C4-2B (cell line): ENCODE measurements at regions not wholly inside any gene's neighbourhood (a gene's known extent, or its start where the extent isn't known, plus 50 kb on each side); places are given as distances from the start of the nearest gene placed in this dataset.

Source experiments
- ZFX ChIP-seq: fragments of 450-650 bp; IDR thresholded peaks from 2 replicates; pipeline ENCODE4 v1.6.1; 2017
- TF ChIP-seq, protein P1 (sequence below): fragments of 450-650 bp; conservative IDR thresholded peaks from 2 replicates; pipeline ENCODE4 v1.5.1; 2017; ENCODE audit warnings: mild to moderate bottlenecking

DNA sequence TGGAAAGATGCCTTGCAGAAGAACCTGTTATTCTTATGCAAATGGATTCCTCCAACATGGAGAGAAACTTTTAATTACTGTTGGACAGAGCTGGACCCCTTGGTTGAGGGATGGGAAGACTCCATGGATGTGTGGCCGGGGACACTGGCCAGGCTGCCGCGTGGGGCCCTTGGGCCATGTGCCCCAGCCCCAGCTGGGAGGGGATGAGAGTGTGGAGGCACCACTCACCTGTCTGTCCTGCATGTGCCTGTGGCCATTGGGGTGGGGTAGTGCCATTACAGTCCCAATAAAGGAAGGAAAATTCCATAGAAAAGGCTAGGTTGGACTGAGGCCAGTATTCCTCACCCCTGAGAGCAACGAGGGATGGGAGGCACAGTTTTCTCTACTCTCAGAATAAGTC, 564.5 kb upstream of the PTBP2 start:
- TF ChIP-seq, protein P1, sequence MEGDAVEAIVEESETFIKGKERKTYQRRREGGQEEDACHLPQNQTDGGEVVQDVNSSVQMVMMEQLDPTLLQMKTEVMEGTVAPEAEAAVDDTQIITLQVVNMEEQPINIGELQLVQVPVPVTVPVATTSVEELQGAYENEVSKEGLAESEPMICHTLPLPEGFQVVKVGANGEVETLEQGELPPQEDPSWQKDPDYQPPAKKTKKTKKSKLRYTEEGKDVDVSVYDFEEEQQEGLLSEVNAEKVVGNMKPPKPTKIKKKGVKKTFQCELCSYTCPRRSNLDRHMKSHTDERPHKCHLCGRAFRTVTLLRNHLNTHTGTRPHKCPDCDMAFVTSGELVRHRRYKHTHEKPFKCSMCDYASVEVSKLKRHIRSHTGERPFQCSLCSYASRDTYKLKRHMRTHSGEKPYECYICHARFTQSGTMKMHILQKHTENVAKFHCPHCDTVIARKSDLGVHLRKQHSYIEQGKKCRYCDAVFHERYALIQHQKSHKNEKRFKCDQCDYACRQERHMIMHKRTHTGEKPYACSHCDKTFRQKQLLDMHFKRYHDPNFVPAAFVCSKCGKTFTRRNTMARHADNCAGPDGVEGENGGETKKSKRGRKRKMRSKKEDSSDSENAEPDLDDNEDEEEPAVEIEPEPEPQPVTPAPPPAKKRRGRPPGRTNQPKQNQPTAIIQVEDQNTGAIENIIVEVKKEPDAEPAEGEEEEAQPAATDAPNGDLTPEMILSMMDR = no peak
- no peak for TF ChIP-seq ZFX
